Fibroblast of skin of right biceps (primary cell): ENCODE measurements at regions not wholly inside any gene's neighbourhood (a gene's known extent, or its start where the extent isn't known, plus 50 kb on each side); places are given as distances from the start of the nearest gene placed in this dataset.
"Not testable (repeated sequence)": the region's sequence is repeated elsewhere in the genome, so short reads cannot be mapped to it uniquely, and the experiment has no call there.

ENCODE experiments used
- DNase-seq: peaks from one replicate; pipeline ENCODE4 v3.0.0-alpha.2; 2013

GRCh38 chr12:68428211-68428610, 96.0 kb upstream of the MDM1 start:
- DNase-seq = peak; percentile 65

- peak; percentile 88 for DNase-seq
Observed at GRCh38 chr12:68428724-68429501, 96.8 kb upstream of the MDM1 start.

- no peak for DNase-seq
Observed at GRCh38 chr12:68429696-68430095, 97.5 kb upstream of the MDM1 start.

GRCh38 chr12:68431786-68432185, 99.6 kb upstream of the MDM1 start:
- no peak for DNase-seq

- DNase-seq = peak; percentile 23
Observed at GRCh38 chr12:68432622-68433021, 100.5 kb upstream of the MDM1 start.

- DNase-seq = no peak
Observed at GRCh38 chr12:68434391-68435298, 102.5 kb upstream of the MDM1 start.

- no peak for DNase-seq
Observed at GRCh38 chr12:68435299-68435637, 103.1 kb upstream of the MDM1 start.

- DNase-seq = peak; percentile 62
Observed at GRCh38 chr12:68435816-68436215, 103.7 kb upstream of the MDM1 start.

GRCh38 chr12:68438601-68439000, 106.4 kb upstream of the MDM1 start:
- no peak for DNase-seq

- no peak for DNase-seq
Observed at GRCh38 chr12:68439368-68440045, 107.3 kb upstream of the MDM1 start.

- DNase-seq = peak; percentile 85
Observed at GRCh38 chr12:68440068-68440581, 108.0 kb upstream of the MDM1 start.

- DNase-seq = no peak
Observed at GRCh38 chr12:68441167-68441566, 109.0 kb upstream of the MDM1 start.

GRCh38 chr12:68442353-68442972, 110.3 kb upstream of the MDM1 start:
- not testable (repeated sequence) for DNase-seq

GRCh38 chr12:68443695-68444094, 111.5 kb upstream of the MDM1 start:
- DNase-seq = not testable (repeated sequence)

- DNase-seq = peak; percentile 39
Observed at GRCh38 chr12:68445824-68446223, 113.7 kb upstream of the MDM1 start.

GRCh38 chr12:68446384-68446783, 114.2 kb upstream of the MDM1 start:
- no peak for DNase-seq

- no peak for DNase-seq
Observed at GRCh38 chr12:68446901-68447796, 115.0 kb upstream of the MDM1 start.

- DNase-seq = no peak
Observed at GRCh38 chr12:68447797-68448260, 115.7 kb upstream of the MDM1 start.

GRCh38 chr12:68449196-68449595, 117.0 kb upstream of the MDM1 start:
- DNase-seq = no peak

- DNase-seq = peak; percentile 30
Observed at GRCh38 chr12:68450947-68451260, 118.7 kb upstream of the MDM1 start.

GRCh38 chr12:68451261-68452077, 119.3 kb upstream of the MDM1 start:
- peak; percentile 93 for DNase-seq
